NCI-H128 (cell line): ENCODE measurements at regions not wholly inside any gene's neighbourhood (a gene's known extent, or its start where the extent isn't known, plus 50 kb on each side); places are given as distances from the start of the nearest gene placed in this dataset.

Experiments
- DNase-seq: peaks from one replicate; lab custom pipeline; 2025; ENCODE audit not compliant: unreplicated experiment; lab: John Stamatoyannopoulos, UW

- DNase-seq = no peak
These were observed 175.1 kb upstream of the ERBB4 start for GRCh38 chr2:212713681-212714080.

- DNase-seq = no peak
These were observed 174.4 kb upstream of the ERBB4 start for GRCh38 chr2:212712991-212713390.

DNA sequence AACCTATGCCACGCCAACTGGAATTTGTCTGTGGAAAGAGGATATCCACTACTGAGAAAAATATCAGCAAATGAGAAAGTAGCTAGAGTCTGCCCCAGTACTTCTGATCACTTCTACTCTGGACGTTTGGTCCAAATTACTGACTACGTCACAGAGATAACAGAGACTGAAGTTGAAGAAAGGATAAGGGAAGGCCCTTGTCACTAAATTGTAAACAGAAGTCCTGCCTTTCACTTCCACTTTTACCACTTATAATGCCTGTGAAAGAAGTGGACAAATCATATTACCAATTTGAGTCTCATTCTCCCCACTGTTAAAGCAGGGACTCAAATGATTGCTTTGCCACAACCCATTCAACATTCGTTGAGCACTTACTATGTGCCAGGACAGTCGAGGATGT, 173.9 kb upstream of the ERBB4 start:
- no peak for DNase-seq

GRCh38 chr2:212711856-212712255, 173.3 kb upstream of the ERBB4 start:
- no peak for DNase-seq

- DNase-seq = no peak
These were observed 170.7 kb upstream of the ERBB4 start for GRCh38 chr2:212709280-212709679.

GRCh38 chr2:212708355-212708754, 169.8 kb upstream of the ERBB4 start:
- DNase-seq = no peak

GRCh38 chr2:212695426-212695825, 156.8 kb upstream of the ERBB4 start:
- no peak for DNase-seq

DNA sequence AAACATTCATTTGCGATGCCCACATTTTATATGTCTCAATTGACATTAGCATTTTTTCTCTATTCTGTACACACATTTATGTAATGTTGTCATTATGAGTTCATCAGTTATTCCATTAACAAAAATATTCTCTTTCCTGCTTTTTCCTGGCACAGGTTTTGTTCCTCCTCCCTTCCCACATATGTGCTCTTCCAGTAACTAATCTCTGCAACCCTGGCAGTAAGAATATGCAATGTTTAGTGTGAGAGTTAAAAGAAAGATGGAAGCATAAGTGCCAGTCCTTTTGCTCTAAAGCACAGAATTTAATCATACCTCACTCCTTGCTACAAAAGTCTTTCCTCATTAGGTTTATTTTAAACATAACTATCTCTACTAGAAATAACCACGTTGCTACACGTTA, 155.8 kb upstream of the ERBB4 start:
- no peak for DNase-seq

DNA sequence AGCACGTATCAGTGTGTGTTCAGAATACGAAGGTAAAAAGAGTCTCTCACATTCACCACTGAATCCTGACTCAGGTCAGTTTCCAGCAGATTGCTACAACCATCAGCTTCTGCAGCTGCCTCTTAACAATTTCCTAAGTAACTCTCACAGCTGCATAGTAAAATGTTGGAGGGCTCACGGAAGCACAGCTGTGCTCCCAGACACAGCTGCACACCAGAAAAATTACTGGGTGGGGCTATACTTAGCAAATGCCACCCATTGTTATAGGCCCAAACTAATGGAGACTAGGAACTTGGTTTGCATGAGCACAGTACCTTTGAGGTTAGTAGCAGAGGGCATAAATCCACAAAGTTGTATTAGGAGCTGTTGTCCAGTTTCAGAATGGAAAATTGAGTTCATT, 153.9 kb upstream of the ERBB4 start:
- no peak for DNase-seq

DNA sequence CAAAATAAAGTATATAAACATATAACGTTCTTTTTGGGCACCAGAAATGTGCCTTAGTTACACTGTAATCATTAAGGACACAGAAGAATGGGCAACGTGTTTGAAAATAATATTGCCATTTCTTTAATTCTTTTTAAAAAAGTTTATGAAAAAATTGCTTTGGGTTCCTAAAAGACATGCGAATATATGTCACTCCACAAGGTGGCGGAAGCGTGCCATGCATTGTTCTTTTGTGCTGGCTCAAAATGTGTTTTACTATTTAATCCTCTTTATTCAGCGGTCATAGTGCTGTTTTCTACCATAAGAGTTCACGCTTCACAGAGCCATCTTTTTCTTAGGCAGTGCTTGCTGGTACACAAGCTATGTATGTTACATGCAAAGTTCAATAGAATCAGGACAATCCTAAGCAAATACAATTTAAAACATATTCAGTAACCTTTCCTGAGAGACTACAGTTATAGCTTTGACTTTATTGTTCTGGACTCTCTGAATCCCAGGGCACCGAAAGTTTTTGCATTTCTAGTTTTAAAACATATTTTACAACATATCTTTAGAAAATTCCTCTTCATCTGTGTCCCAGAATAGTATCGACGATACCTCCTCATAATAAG, 147.8 kb upstream of the ERBB4 start:
- DNase-seq = no peak

DNA sequence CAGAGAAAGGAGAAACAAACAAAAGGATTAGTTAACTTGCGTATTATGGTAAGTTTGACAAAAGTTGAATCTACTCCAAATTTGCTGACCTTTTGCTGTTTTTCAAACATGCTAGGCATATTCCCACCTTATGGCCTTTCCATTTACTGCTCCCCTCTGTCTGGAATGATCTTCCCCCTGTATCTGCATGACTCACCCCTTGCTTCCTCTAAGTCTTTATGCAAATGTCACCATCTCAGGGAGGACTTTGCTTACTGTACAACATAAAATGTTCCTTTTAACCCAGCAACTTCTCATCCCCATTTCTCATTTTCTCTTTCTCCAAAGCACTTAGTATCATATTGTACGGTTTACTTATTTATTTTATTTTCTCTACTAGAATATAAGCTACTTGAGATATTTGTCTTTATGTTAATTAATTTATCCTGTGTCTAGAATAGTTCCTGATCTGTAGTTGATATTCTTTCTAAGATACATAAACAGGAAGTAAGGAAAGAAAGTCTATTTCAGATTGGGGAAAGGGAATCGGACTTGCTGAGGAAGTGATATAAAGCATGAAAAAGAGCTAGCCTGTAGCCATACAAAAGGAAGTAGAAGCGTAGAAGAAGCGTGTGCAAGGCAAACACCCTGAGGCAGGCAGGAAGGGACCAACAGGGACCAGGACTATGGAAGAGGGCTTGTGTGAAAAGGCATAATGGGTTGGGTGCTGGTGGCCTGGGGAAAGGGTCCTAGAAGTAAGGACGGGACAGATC, 144.9 kb upstream of the ERBB4 start:
- DNase-seq = no peak

GRCh38 chr2:212682937-212683336, 144.3 kb upstream of the ERBB4 start:
- DNase-seq = no peak

GRCh38 chr2:212677466-212677865, 138.9 kb upstream of the ERBB4 start:
- no peak for DNase-seq

DNA sequence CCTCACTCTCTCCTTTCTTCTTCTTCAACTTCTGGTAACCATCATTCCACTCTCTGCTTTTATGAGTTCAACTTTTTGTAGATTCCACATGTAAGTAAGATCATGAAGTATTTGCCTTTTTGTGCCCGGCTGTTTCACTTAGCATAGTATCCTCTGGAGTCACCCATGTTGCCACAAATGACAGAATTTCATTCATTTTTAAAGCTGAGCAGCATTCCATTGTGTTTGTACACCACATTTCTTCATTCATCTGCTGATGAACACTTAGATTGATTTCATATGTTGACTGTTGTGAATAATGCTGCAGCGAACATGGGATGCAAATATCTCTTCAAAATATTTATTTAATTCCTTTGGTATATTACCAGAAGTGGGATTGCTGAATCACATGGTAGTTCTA, 133.6 kb upstream of the ERBB4 start:
- DNase-seq = no peak

DNA sequence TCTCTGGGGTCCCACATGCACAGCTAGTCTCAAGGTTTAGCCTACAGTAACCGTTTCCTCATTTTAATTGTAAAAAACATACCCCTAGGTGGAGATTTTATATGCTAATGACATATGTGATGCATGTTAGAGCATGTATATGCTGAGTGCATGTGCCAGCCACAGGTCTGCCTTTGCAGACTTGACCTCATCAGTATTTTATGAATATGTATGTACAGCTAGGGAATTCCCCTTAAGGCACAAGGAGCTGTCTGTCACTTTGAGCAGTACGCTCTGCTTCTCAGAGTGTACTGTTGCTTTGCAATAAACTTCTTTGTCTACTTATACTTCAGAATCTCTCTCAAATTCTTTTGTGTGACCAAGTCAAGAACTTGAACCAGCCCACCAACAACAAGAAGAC, 131.2 kb upstream of the ERBB4 start:
- DNase-seq = no peak

DNA sequence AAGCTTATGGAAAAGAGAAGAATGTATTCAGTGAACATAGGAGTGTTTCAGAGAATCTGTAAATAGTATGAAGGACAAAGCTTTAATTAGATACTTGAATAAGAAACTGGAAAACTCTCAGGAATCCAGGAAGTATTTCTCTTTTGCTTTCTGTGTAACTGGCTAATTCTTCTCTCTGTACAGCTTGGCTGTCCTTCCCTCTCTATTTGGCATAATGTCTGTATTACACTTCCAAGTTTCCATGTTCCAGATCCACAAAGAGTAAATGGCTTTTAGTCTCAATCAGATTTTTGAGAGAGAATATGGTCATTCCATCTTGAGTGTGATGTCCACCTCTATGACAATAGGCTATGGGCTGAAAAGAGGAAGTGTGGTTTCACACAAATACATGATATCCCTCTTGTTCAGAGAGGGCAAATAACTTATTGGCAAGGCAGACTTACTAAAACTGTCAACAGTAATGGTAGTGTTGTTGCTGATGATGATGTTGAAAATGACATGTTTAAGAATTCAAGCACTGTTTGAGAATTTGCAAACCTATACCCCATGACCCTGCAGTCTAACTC, 129.2 kb upstream of the ERBB4 start:
- DNase-seq = no peak

DNA sequence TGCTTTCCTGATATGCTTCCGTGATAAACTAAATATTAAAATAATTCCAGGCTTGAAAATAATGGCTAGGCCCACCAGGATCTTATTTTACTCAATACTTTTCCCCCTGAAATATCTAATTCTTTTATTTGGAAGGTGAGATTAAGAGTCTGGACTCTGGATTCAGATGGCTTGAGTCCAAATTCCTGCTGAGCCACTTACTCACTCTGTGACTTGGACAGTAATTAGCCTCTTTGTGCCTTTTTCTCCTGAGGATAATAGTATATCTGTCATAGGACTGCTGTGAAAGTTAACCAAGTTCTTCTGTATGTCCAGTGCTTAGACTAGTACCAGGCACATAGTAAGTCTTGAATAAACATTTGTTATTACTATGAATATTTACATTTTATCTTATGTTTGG, 127.3 kb upstream of the ERBB4 start:
- DNase-seq = no peak

- DNase-seq = no peak
These were observed 120.8 kb upstream of the ERBB4 start for GRCh38 chr2:212659441-212659840.

DNA sequence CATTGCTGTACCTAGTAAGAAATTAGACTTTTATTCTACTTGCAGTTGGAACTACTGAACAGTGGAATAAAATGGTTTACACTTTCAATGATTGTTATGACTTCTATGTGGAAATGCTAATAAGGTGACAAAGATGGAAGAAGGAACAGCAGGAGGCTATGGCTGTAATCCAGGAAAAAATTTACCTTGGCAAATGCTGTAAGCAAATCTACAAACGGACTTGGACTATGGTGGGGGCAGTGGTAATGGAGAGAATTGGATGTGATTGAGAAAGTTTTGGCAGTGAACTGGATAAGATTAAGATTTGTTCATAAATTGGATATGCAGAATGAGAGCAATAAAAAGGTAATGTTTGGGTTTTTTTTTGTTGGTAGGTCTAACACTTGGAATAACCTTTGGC, 111.0 kb upstream of the ERBB4 start:
- no peak for DNase-seq

DNA sequence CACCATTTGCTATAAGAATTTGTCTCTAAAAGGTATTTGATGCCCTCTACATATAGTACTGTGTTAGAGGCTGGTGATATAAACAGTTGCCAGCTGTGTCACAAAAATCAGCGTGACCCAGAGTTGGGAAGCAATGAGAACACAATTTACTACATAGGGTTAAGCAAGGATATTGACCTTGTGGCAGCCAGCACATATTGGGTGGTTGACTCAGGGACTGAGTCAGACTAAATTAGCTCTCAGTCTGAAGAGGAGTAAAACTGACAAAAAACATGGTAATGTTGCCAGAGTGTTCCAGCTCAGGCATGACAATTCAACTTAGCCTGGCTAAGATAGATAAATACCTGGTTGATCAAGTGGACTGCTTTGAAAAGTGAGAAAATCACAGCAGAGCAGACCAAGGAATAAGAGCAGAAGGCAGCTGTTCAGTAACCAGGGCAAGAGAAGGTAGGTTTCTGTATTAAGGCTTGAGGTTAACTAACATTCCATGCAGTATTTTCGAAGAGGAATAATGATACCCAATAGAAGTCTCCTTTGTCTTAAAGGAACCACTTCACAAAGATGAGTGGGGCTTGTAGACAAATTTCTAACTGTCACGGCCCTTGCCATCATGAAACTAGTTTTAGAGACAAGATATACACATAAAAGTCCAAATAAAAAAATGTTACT, 108.2 kb upstream of the ERBB4 start:
- no peak for DNase-seq

GRCh38 chr2:212644195-212644837, 105.7 kb upstream of the ERBB4 start:
- no peak for DNase-seq

GRCh38 chr2:212640428-212640827, 101.8 kb upstream of the ERBB4 start:
- DNase-seq = no peak
